Endodermal cell (in vitro differentiated cells): ENCODE measurements at regions not wholly inside any gene's neighbourhood (a gene's known extent, or its start where the extent isn't known, plus 50 kb on each side); places are given as distances from the start of the nearest gene placed in this dataset.

ENCODE experiments used
- DNase-seq: peaks from one replicate; pipeline ENCODE4 v3.0.0-alpha.2; 2017
- H3K27ac ChIP-seq: 2 replicates; pipeline ENCODE4 v1.5.1; 2013; ENCODE audit warnings: mild to moderate bottlenecking, low read depth, low read length, moderate library complexity
- H3K27me3 ChIP-seq: 2 replicates; pipeline ENCODE4 v1.6.1; 2013; ENCODE audit warnings: mild to moderate bottlenecking, low read length, moderate library complexity; ENCODE audit not compliant: insufficient read depth, control insufficient read depth, poor library complexity, severe bottlenecking
- H3K36me3 ChIP-seq: 2 replicates; pipeline ENCODE4 v1.7.0; 2013; ENCODE audit warnings: mild to moderate bottlenecking, low read length, moderate library complexity; ENCODE audit not compliant: control insufficient read depth, insufficient read depth
- H3K4me1 ChIP-seq: one replicate; pipeline ENCODE4 v1.7.0; 2013; ENCODE audit warnings: low read length; ENCODE audit not compliant: control insufficient read depth, insufficient read depth
- H3K4me3 ChIP-seq: 2 replicates; pipeline ENCODE4 v1.5.1; 2013; ENCODE audit warnings: mild to moderate bottlenecking, low read length, moderate library complexity
- H3K9ac ChIP-seq: 2 replicates; pipeline ENCODE4 v1.6.1; 2013; ENCODE audit warnings: mild to moderate bottlenecking, low read length, moderate library complexity; ENCODE audit not compliant: poor library complexity, severe bottlenecking; ENCODE audit errors: extremely low read depth
- H3K9me3 ChIP-seq: 2 replicates; pipeline ENCODE4 v1.6.1; 2013; ENCODE audit warnings: mild to moderate bottlenecking, low read length, moderate library complexity; ENCODE audit not compliant: control insufficient read depth
- H3K27ac Mint-ChIP-seq: 2 replicates; pipeline ENCODE4 v1.8.0; 2020; ENCODE audit warnings: mixed read lengths
- H3K27me3 Mint-ChIP-seq: 2 replicates; pipeline ENCODE4 v1.8.0; 2021; ENCODE audit warnings: mild to moderate bottlenecking, mixed read lengths; ENCODE audit not compliant: insufficient read depth
- H3K36me3 Mint-ChIP-seq: 2 replicates; pipeline ENCODE4 v1.8.0; 2020; ENCODE audit warnings: low read depth, mixed read lengths
- H3K4me1 Mint-ChIP-seq: 2 replicates; pipeline ENCODE4 v1.8.0; 2020; ENCODE audit warnings: mixed read lengths
- H3K4me3 Mint-ChIP-seq: 2 replicates; pipeline ENCODE4 v1.8.0; 2020; ENCODE audit warnings: mild to moderate bottlenecking, moderate library complexity, mixed read lengths
- H3K9me3 Mint-ChIP-seq: 2 replicates; pipeline ENCODE4 v1.8.0; 2020; ENCODE audit warnings: mild to moderate bottlenecking, mixed read lengths
- CTCF ChIP-seq: fragments of 200-600 bp; sonication (generic); conservative IDR thresholded peaks from 2 replicates; pipeline ENCODE4 v1.5.0; 2021; ENCODE audit warnings: antibody characterized with exemption, mild to moderate bottlenecking
- WGBS, 2 experiments: methylation state at CpG; one replicate each; pipeline versions ENCODE4 v1.1.5 to v1.1.7; 2013; ENCODE audit warnings: missing lambda C conversion rate in 2 of 2, mixed read lengths in 1 of 2; ENCODE audit not compliant: insufficient coverage in 1 of 2, insufficient read length in 1 of 2; 5-methylcytosine and 5-hydroxymethylcytosine counted together

- H3K4me1 Mint-ChIP-seq, result peaks cover 53% of the 10 kb centered on the region
- Histone ChIP-seq H3K4me3 (peak overlapping the region; percentile 81), H3K9me3 (no peaks in the 10 kb centered on the region), H3K36me3 (no peaks in the 10 kb centered on the region), H3K4me1 (peaks cover 22% of the 10 kb centered on the region), H3K9ac (peak overlapping the region; percentile 77), H3K27ac (no peak overlapping the region), H3K27me3 (no peaks in the 10 kb centered on the region)
- 75 to 77% methylated on average over 6 of the region's 6 CpGs for WGBS, 2 experiments
- TF ChIP-seq CTCF, result no peak
- H3K27ac Mint-ChIP-seq, result peak overlapping the region; percentile 89
- H3K9me3 Mint-ChIP-seq, result no peaks in the 10 kb centered on the region
- H3K27me3 Mint-ChIP-seq, result no peaks in the 10 kb centered on the region
- DNase-seq, result no peak
- no peaks in the 10 kb centered on the region for H3K36me3 Mint-ChIP-seq
- H3K4me3 Mint-ChIP-seq, result no peak overlapping the region
These were observed 166.3 kb downstream of the MYCN start for GRCh38 chr2:16106619-16107018.

- no peak for TF ChIP-seq CTCF
- H3K27ac Mint-ChIP-seq, result peak overlapping the region; percentile 89
- Histone ChIP-seq H3K9me3 (no peaks in the 10 kb centered on the region), H3K9ac (peak overlapping the region; percentile 77), H3K27me3 (no peaks in the 10 kb centered on the region), H3K4me3 (peak overlapping the region; percentile 81), H3K27ac (peak overlapping the region; percentile 79), H3K4me1 (peaks cover 22% of the 10 kb centered on the region), H3K36me3 (no peaks in the 10 kb centered on the region)
- H3K27me3 Mint-ChIP-seq, result no peaks in the 10 kb centered on the region
- H3K4me1 Mint-ChIP-seq, result peaks cover 59% of the 10 kb centered on the region
- peak; percentile 97 for DNase-seq
- H3K9me3 Mint-ChIP-seq, result no peaks in the 10 kb centered on the region
- WGBS, 2 experiments, result 7 to 10% methylated on average over 10 to 15 of the region's 15 CpGs
- peak overlapping the region; percentile 54 for H3K4me3 Mint-ChIP-seq
- H3K36me3 Mint-ChIP-seq, result no peaks in the 10 kb centered on the region
These were observed 165.4 kb downstream of the MYCN start for GRCh38 chr2:16105669-16106281.

GRCh38 chr2:16104949-16105668 is 164.8 kb downstream of the MYCN start:
- Histone ChIP-seq H3K4me3 (peak overlapping the region; percentile 81), H3K9me3 (no peaks in the 10 kb centered on the region), H3K27me3 (no peaks in the 10 kb centered on the region), H3K9ac (peak overlapping the region; percentile 77), H3K36me3 (no peaks in the 10 kb centered on the region), H3K4me1 (peaks cover 22% of the 10 kb centered on the region), H3K27ac (peak overlapping the region; percentile 79)
- DNase-seq, result peak; percentile 90
- H3K27me3 Mint-ChIP-seq, result no peaks in the 10 kb centered on the region
- peak overlapping the region; percentile 89 for H3K27ac Mint-ChIP-seq
- TF ChIP-seq CTCF, result no peak
- no peaks in the 10 kb centered on the region for H3K9me3 Mint-ChIP-seq
- peak overlapping the region; percentile 54 for H3K4me3 Mint-ChIP-seq
- peaks cover 66% of the 10 kb centered on the region for H3K4me1 Mint-ChIP-seq
- H3K36me3 Mint-ChIP-seq, result no peaks in the 10 kb centered on the region
- WGBS, 2 experiments, result 1 to 14% methylated on average over 9 to 11 of the region's 11 CpGs
